ENCODE measurements at regions not wholly inside any gene's neighbourhood (a gene's known extent, or its start where the extent isn't known, plus 50 kb on each side); places are given as distances from the start of the nearest gene placed in this dataset.

DNA sequence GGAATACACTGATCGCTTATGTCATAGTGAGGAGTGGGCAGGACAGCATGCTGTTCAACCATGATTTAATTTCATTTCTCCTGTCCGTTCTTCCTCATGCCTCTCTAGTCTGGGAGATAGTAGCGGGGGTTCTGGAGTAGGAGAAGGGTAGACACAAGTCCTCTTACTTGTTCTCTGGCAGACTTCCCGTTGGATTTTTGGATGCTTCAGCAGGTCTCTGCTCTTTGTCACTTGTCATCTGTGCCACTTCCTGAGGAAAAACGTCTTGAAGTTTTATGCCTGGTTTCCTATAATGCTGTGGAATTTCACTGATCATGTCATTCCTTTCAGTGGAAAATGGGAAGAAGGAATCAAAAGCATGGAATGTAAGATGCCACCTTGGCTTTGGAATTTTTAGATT, 154.7 kb downstream of the GATB start:
- no peaks in the 10 kb centered on the region for H3K4me1 Mint-ChIP-seq (ENCODE audit: low read depth)
- H3K27me3 Mint-ChIP-seq (ENCODE audit: insufficient read depth): peaks cover 10% of the 10 kb centered on the region
- no peak for DNase-seq (ENCODE audit: low spot score)
- H3K9me3 Mint-ChIP-seq: no peaks in the 10 kb centered on the region
- no peak overlapping the region for H3K4me3 Mint-ChIP-seq
- H3K27ac Mint-ChIP-seq: no peak overlapping the region
- H3K36me3 Mint-ChIP-seq (ENCODE audit: low read depth): no peaks in the 10 kb centered on the region
- intact Hi-C loops (cut with micrococcal nuclease): no loop called here

DNA sequence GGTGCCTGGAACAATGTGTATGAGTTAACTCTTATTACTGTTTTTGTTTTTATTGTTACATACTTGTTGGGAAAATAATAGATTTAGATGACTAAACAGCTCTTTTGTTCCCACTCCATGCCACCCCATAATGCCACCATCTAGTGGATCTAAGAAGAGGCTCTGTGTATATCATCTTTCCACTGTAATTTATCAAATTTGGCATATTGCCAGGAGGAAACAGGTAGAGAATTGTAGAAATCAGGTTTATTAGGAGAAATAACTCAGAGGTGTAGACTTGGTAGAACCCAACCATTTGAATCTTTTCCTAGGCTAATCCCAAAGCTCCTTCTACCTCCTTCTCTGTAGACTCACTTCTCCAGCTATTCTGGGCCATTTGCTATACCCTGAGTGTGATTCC, 150.6 kb downstream of the GATB start:
- H3K27ac Mint-ChIP-seq: no peak overlapping the region
- intact Hi-C loops (cut with micrococcal nuclease): no loop called here

DNA sequence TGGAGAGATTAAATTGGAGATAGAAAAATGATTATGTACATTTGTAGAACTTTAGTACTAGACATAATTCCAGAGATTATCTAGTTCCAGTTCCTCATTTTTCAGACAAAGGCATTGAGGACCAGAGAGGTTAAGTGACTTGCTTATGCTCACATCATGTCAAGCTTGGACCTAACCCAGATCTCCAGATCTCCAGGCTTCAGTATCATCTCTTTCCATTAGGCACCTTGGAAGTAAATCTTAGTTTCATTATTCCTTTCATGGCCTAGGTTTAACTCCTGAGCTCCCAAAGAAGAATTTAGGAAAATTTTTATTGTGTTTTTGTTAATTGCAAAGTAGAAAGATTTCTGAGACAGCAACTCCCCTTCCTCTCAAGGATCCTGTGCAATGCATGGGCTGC, 148.8 kb downstream of the GATB start:
- intact Hi-C loops (cut with micrococcal nuclease): loop anchor here (2.0 kb wide), 1 partner anchor 249 kb away; no protein-coding TSS in a partner anchor
- no peak overlapping the region for H3K27ac Mint-ChIP-seq
- H3K36me3 Mint-ChIP-seq (ENCODE audit: low read depth): no peaks in the 10 kb centered on the region
- no peak for DNase-seq (ENCODE audit: low spot score)
- H3K4me3 Mint-ChIP-seq: no peak overlapping the region
- H3K4me1 Mint-ChIP-seq (ENCODE audit: low read depth): no peaks in the 10 kb centered on the region
- peaks cover 12% of the 10 kb centered on the region for H3K27me3 Mint-ChIP-seq (ENCODE audit: insufficient read depth)
- H3K9me3 Mint-ChIP-seq: no peaks in the 10 kb centered on the region

More for the DNA sequence above, 150.6 kb downstream of the GATB start:
- DNase-seq (ENCODE audit: low spot score): no peak
- Mint-ChIP-seq H3K9me3 (no peaks in the 10 kb centered on the region), H3K4me1 (ENCODE audit: low read depth) (no peaks in the 10 kb centered on the region), H3K4me3 (no peak overlapping the region), H3K36me3 (ENCODE audit: low read depth) (no peaks in the 10 kb centered on the region), H3K27me3 (ENCODE audit: insufficient read depth) (peaks cover 12% of the 10 kb centered on the region)

GRCh38 chr4:151613290-151613689, 147.5 kb downstream of the GATB start:
- DNase-seq (ENCODE audit: low spot score): no peak
- Mint-ChIP-seq H3K27me3 (ENCODE audit: insufficient read depth) (peaks cover 12% of the 10 kb centered on the region), H3K9me3 (no peaks in the 10 kb centered on the region), H3K4me3 (no peak overlapping the region), H3K27ac (no peak overlapping the region), H3K4me1 (ENCODE audit: low read depth) (no peaks in the 10 kb centered on the region), H3K36me3 (ENCODE audit: low read depth) (no peaks in the 10 kb centered on the region)
- intact Hi-C loops (cut with micrococcal nuclease): loop anchor here (2.0 kb wide), 1 partner anchor 250 kb away; no protein-coding TSS in a partner anchor

GRCh38 chr4:151614561-151614960, 146.2 kb downstream of the GATB start:
- Mint-ChIP-seq H3K4me3 (no peak overlapping the region), H3K27me3 (ENCODE audit: insufficient read depth) (peaks cover 13% of the 10 kb centered on the region), H3K27ac (no peak overlapping the region), H3K4me1 (ENCODE audit: low read depth) (no peaks in the 10 kb centered on the region), H3K36me3 (ENCODE audit: low read depth) (no peaks in the 10 kb centered on the region), H3K9me3 (no peaks in the 10 kb centered on the region)
- no peak for DNase-seq (ENCODE audit: low spot score)
- intact Hi-C loops (cut with micrococcal nuclease): no loop called here

GRCh38 chr4:151618858-151619257, 141.9 kb downstream of the GATB start:
- no peaks in the 10 kb centered on the region for H3K36me3 Mint-ChIP-seq (ENCODE audit: low read depth)
- H3K27ac Mint-ChIP-seq: no peak overlapping the region
- DNase-seq (ENCODE audit: low spot score): no peak
- intact Hi-C loops (cut with micrococcal nuclease): no loop called here
- no peak overlapping the region for H3K4me3 Mint-ChIP-seq
- H3K27me3 Mint-ChIP-seq (ENCODE audit: insufficient read depth): peaks cover 11% of the 10 kb centered on the region
- H3K4me1 Mint-ChIP-seq (ENCODE audit: low read depth): no peaks in the 10 kb centered on the region
- no peaks in the 10 kb centered on the region for H3K9me3 Mint-ChIP-seq

DNA sequence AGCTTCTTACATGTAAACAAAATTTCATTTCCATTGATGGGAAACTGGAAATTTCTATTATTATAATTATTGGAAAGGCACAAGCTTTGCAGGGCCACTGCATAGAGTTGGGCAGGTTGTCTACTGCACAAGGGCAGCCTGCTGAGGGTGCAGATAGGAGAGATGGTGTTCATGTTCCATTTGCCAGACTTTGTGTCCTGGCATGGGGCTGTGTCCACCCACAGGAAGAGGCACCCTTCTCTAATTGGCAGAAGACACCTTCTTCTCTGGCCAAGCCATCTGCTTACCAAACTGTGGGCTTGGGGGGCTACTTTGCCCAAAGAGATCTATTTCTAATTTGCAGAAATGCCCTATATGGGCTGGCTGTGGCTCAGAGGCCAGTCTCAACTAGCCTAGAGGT, 140.7 kb downstream of the GATB start:
- no peaks in the 10 kb centered on the region for H3K9me3 Mint-ChIP-seq
- no peak overlapping the region for H3K4me3 Mint-ChIP-seq
- H3K36me3 Mint-ChIP-seq (ENCODE audit: low read depth): no peaks in the 10 kb centered on the region
- no peak overlapping the region for H3K27ac Mint-ChIP-seq
- intact Hi-C loops (cut with micrococcal nuclease): no loop called here
- peaks cover 11% of the 10 kb centered on the region for H3K27me3 Mint-ChIP-seq (ENCODE audit: insufficient read depth)
- DNase-seq (ENCODE audit: low spot score): no peak
- no peaks in the 10 kb centered on the region for H3K4me1 Mint-ChIP-seq (ENCODE audit: low read depth)
